Suppressor macrophage (primary cell): ENCODE measurements at regions not wholly inside any gene's neighbourhood (a gene's known extent, or its start where the extent isn't known, plus 50 kb on each side); places are given as distances from the start of the nearest gene placed in this dataset.

Experiments used
- DNase-seq, 4 experiments: peaks; one replicate each; pipeline ENCODE4 v3.0.0-alpha.2; 2020 to 2022

DNA sequence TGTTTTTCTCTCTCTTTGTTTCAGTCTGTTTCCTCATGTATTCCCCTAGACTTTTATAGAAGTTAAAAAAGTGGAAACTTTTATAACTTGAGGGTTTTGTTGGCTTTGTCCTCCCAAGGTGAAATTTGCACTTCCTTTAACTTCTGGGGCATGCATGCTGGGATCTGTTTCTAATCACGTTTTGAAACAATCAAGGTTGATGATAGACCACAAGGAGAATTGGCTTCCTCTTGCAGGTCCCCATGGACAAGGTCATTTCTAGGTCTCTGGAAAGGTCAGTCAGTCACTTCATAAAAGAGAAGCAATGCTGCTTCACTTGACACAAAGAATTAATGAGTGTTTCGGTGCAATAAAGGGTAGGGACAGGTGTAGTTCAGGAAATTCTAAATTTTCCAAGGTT lies 811.8 kb upstream of the CELF2 start:
- no peak for DNase-seq

DNA sequence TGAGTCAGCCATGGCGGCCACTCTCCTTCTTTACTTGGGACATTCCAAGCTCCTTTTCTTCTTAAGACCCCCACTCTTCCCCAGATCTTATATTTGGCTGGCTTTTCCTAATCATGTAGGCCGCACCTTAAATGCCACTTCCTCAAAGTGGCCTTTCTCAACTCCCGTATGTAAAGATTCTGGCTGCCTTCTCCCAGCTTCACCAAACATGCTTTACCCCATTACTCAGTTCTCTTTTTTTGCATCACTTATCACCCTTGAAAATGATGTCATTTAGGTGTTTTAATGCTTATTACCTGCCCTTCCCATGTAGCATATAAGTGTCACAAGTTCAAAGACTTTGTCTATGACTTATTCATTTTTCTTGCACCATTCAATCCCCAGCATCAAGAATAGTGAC lies 810.1 kb upstream of the CELF2 start:
- DNase-seq = no peak

DNA sequence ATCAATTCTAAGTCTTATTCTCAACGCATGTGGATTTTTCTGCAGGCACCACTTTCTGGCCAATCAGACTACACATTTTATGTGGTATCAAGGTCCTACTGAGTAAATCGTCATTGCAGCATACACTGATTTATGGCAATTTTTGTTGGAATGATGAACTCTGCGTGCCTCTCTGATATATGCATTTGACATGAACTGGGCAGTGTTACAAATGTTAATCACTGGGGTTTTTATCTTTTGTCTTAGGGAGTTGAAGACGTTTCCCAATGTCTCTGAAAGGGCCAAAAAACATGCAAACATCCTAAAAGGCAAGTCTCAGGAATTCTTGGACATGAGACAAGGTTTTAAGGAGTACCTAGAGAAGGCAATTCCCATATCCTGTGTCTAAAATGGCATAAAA lies 809.5 kb upstream of the CELF2 start:
- no peak for DNase-seq

DNA sequence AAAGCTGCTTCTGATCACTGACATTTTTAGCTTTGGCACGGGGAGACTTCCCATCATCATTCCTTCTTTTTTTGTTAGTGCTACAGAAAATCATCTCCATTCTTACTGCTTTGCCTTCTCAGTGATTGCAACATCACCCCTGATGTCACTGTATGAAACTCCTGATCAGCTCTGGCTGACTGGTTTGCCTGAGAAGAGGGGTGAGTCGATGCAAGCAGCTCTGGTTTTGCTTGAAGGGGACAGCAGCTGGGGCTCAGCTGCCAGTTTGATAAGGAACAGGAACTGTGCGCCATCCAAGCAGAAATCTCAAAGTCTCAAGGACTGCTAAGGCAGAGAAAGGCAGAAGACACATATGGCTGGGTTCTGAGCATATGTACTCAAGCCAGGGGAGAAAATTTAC lies 808.5 kb upstream of the CELF2 start:
- DNase-seq = peak in 3 of 4 experiments; percentile 2 to 7 (median 6)

DNA sequence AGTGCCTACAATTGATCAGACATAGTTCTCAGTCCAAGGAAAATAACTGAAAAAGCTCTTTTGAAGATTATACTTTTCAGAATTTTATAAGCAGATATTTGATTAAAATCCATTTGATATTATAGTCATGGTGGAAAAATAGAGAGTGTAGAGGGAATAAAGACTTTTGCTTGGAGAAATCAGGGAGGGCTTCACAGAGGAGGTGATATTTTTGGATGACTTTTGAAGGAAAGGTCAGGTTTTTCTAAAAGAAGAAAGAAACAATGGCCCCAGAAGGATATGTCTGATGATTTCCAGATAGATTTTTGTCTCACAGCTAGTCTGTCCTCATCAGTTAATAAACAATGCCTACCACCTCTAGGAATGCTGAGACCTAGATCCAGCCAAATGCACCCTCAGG lies 806.3 kb upstream of the CELF2 start:
- no peak for DNase-seq

DNA sequence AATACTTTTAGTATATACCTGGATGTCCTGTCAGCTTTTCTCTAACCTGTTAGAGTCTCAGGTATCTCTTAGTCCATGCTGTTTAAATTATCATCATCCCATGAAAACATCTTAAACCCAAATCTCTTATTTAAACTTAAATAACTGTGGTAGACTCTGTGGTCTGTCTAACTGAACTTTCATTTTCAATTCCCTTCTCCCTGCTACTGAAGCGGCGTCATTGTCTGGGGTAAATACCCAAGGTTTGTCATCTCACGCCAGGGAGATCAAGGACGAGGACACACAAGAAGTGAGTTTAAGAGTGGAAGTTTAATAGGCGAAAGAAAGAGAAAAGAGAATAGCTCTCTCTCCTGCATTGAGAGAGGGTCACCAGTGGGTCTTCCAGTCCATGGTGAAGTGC lies 804.4 kb upstream of the CELF2 start:
- no peak for DNase-seq

DNA sequence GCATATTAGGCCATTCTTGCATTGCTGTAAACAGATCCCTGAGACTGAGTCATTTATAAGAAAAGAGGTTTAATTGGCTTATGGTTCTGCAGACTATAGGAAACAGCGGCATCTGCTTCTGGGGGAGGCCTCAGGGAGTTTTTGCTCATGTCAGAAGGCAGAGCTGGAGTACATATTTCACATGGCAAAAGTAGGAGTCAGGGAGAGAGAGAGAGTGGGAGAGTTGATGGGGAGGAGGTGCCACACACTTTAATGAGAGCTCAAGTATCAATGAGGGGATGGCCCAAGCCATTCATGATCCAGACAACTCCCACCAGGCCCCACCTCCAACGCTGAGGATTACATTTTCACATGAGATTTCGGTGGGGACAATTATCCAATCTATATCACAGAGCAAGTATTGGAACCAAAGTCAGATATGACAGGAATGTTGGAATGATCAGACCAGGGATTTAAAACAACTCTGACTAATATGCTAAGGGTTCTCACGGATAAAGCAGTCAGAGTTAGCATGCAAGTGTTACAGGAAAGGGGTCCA lies 795.3 kb upstream of the CELF2 start:
- DNase-seq = no peak

DNA sequence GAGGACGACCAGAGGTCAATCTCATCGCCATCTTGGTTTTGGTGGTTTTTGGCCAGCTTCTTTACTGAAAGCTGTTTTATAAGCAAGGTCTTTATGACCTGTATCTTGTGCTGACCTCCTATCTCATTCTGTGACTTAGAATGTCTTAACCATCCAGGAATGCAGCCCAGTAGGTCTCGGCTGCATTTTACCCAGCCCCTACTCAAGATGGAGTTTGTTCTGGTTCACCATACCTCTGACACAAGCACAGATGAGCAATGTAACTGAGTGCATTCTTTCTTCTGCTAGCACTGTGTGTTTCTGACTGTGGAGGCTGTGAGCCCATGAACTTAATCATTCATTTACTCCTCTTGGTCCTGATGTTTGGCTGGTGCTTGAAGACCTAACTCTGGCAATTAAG lies 794.5 kb upstream of the CELF2 start:
- no peak for DNase-seq

DNA sequence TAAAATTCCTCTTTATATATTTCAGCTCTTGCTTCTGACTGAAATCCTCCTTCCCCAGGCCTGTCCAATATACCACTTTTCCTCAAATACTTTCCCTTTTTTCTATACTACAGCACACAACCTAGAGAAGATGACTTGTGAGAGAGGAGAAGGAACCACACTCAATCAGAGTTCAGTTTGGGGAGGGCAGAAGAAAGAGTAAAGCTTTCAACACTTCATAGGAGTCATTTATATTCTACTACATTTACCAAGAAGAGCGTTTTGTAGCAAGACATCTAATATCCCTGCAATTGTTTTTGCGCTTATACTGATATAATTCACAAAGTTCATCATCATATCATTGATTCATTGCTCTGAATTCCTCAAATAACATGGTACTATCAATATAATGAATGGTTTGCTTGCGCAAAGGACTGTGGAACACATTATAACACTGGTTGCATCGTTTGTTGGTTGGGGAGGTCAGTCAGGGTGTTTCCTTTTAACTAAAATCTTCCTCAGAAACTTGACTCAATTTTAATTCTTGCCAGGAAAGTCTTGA lies 792.5 kb upstream of the CELF2 start:
- DNase-seq = no peak

DNA sequence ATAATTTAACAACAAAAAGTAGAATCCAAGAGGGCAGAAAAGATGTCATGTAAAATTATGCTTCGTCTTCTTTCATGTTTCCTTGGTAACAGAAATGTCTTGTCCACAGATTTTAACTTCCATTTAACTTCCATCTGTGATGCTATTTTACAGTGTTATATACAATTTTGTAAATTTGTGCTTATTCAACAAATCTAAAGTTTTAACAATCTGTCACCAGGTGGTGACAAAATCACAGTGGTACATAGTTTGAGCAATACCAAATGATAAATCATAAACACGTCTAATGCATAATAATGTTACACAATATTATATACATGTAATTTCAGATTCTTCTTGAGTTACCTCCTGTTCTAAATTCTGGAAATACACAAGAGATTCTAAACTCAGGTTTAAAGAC lies 784.4 kb upstream of the CELF2 start:
- DNase-seq = no peak

DNA sequence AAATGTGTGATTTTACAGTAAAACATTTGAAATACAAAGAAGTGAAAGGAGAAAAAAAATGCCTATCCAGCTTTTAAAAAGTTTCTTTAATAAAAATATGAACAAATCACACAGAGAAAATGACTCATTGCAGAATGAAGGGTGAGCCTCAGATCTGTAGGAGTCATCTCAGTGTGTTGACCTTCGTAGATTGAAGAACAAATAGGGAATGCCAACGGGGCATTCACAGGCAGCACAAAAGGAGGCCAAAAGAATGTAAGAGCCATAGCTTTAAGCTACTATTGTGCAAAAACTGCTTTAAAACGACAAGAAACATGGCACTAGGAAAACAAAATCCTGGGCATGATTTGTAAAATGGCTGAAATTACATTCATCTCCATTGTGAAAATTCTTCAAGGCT lies 782.7 kb upstream of the CELF2 start:
- DNase-seq = no peak

DNA sequence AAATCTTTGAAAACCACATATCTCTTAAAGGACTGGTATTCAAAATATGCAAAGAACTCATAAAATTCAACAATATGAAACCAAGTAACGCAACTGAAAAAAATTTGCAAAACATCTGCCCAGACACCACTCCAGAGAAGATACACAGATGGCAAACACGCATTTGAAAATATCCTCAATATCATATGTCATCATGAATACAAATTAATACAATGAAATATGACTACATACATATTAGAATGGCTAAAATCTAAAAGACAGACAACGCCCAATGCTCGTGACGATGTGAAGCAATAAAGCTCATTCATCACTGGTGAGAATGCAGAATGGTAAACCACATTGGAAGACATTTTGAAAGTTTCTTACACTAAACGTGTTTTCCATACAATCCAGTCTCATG lies 770.1 kb upstream of the CELF2 start:
- DNase-seq = no peak

DNA sequence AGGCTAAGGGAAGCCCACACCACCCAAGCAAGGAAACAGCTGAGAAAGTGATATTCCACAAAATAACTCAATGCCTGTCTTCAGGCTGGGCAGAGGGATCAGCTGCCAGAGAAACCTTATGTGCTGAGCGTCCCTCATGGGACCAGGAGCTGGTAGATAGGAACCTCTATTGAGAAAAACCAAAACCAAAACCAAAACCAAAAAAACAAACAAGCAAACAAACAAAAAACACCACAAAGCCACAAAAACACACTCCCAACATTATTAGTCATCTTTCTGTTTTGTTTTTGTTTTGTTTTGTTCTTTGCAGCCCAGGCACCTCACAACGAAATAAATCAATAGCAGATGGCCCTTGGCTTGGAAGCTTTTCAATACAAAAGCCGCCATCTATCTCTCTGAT lies 760.8 kb upstream of the CELF2 start:
- no peak for DNase-seq

DNA sequence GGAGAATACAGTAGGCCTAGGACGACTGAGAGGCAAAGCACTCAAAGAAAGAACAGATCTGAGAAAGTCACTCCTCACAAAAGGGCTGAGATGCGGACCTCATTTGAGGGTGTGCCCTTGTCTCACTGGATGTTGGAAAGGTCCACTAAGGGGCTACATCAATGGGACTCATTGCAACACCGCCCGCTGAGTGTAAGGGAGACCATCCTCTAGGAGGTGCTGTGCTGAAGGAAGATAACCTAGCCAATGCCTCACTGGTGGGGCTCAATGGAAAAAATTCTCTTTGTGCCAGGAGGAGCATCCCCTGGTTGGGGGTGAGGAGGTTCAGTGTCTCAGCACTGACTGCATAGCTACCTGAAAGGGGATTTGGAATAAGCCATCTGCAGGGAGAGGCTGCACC lies 758.7 kb upstream of the CELF2 start:
- no peak for DNase-seq

DNA sequence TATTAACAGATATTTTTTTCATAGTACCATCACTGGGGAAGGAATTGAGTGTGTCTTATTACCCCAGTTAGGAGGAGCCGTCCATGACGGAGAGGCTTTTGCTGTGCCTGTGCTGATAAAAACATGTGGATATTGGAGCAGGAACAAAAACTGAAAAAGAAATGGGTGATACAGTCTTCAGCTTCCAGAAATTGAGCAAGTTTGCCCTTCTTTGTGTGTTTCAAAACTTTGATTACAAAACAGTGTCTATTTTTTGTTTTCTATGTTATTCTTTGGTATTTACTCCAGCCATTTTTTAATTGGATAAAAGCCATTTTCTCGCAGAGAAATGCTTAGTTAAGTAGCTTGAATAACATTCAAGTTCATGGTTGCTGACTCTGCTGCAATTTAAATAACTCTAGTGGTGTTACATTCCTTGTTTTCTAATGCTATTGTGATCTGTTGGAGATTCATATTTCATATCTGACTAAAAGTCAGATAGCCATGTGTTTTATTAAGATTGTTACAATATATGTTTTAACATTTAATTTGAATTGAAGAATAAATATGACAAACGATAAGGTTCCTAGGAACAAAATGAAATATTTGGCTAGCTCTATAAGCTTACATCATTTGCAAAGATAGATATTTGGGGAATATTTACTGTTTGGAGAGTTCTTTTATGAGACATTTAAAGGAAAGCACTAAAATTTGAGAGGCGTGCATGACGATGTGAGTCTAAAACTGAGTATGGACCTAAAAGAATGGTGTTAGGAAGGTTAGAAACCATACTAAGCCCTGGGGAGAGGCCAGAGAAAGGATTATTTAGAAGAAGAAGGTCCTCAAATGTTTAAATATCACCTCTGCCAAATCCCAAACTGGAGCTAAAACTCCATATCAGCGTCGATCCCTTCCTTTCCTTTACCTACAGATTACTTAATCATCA lies 747.3 kb upstream of the CELF2 start:
- no peak for DNase-seq

DNA sequence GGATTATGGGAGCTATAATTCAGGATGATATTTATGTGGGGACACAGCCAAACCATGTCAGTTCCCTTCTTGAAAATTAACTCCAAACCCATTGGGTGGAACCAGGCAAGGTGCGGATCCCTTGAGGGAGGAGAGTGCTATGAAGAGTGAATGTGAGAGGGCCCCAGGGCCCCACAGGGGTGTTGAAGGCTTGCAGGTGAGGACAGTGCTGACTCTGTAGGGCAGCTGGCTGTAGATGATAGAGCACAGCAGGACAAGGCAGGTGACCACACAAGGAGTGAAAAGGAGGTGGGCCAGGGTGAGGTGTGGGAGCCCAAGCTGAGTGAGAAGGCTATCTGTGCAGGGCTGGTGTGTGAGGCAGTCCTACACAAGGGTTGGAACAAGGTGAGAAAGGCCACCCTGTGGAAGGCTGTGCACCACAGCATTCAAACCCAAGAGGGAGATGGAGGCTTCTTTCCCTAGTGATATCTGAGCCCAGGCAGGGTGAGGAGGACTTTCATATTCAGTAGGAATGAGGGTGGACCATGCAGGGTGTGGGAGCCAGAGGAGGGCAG lies 746.0 kb upstream of the CELF2 start:
- no peak for DNase-seq

DNA sequence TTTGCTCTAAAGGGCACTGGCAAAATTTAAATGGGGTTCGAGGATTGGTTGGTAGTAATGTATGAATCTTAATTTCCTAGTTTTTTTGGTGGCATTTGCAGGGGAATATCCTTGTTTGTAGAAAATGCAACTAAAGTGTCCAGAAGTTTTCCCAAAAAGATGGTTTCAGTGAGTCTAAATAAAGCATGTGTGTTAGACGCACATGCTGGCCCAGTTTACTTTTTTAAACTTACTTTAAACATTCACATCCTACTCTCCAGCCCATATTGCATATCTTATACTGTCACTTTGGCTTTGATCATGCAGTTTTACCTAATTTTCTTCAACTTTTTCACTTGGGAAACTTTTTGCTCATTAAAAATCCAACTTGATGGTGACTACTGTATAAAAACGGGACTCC lies 744.0 kb upstream of the CELF2 start:
- DNase-seq = no peak

DNA sequence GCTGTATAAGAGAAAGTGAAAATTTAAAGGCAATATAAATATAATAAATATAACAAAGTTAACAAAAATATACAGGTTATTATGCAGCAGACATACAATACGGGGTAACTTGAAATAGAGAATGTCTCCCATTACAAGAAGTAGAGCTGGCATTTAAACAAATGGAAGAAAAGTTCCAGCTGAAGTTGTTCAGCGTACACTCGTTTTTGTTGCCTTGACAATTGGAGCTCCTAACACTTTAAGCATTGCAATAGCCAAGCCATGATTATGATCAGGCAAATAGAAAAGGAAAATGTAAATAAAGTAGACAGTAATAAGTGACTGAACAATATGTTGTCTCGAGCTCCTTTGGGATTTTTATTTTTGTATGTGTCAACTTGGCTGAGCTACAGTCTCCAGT lies 737.8 kb upstream of the CELF2 start:
- DNase-seq = no peak

DNA sequence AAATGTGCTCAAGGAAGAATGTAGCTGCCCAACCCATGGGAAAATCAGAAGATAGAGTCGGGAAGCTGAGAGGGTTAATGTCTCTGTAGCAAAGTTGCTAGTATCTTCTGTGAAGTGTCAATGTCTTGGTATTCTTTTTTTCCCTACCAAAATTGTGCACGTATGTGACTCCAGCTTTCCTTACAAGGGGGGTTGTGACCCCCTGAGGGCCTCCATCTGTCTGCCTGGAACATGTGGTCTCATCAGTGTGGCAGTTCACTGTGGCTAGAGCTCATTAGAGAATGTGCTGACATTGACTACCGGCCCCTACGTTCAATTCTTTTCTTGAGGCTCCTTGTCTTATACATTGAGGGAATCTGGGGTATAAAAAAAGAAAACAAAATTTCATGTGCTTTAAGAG lies 725.2 kb upstream of the CELF2 start:
- no peak for DNase-seq

DNA sequence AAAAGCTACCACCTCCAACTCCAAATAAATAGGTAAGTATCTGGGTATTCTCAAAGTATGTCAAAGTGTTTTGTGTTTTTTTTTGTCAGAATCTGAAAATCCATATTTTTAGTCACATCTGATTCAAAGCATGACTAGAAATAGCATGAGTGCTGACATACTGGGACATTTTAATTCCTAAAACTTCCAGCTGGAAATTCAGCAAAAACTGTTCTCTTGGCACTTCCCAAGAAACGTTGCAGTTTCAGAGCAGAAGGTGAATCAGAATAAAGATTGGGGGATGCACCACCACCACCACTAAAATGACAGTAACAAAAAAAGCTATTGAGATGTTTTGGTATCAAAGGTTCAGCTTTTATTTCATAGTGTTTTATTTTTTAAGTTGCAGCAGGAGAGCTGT lies 724.6 kb upstream of the CELF2 start:
- no peak for DNase-seq

DNA sequence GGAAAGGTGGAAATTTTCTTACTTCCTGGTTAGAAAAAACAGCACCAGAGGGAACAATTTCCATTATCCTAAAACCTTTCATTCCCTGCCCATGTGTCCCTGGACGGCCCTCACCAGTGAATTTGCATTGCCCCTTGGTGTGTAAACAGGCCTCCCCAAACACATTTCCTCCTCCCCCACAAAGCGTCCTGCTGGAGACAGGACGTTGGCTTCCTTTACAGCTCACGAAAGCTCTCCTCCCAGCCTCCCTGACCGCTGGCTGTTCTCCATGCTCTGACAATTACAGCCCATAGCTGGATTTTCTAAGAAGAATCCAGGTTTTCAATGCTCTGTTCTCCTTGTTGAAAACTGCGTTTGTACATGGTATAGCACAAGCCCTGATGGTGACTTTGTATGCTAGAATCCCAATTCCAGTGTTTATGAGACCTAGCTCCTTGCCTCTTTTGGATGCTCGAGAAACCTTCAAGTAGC lies 724.2 kb upstream of the CELF2 start:
- DNase-seq = no peak

DNA sequence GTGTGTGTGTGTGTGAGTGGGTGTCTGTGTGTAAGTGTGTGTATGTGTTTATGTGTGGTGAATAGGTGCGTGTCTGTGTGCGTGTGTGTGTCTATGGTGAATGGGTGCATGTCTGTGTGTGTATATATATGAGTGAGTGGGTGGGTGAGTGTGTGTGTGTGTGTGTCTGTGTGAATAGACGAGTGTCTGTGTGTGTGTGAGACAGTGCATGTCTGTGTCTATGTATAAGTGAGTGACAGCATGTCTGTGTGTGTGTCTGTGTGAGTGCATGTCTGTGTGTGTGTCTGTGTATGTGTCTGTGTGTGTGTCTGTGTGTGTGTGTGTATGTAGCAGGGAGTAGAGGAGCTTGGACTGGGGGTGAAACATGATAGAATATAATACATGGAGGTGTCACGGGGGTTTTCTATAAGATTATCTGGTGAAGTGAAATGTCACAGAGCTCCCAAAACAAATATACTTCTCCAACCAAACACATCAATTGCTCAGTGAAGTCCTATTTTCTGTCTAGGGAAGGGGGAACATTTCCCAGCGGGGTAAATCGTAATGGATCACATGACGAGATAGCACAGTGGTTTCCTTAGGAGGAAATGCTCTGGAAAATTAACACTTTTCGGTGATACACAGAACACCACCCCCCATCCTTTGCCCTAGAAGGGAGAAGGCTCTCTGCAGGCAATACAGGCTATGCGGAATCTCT lies 723.3 kb upstream of the CELF2 start:
- DNase-seq = no peak

DNA sequence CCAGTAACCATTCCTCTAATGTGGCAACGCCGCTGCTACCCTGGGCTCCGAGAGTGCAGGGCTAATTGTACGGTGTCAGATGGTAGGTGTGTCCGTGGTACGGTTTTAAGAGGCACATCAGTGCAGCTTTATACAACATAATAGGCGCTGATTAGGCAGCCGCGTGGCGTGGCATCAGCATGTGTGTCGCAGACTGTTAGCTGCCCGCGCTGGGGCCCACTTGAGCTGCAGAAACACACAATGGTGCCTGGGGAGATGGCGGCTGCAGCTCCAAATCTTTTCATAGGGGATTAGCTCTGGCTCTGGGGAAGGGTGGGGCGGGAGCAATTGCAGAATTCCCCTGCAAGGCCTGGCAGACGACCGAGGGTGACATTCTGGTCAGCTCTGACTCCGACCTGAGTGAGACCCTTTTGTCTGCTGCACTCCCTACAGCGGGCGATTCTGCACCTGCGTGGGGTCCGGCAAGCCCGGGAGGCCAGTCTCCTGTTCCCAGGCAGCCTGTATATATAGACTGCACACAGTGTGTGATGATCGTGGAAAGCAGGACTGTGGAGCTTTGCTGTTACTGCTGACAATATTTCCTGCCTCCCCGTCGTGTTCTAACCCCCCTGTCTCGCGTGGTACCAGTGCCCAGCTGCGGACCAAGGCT lies 722.7 kb upstream of the CELF2 start:
- no peak for DNase-seq
